D721Med (cell line): ENCODE measurements at regions not wholly inside any gene's neighbourhood (a gene's known extent, or its start where the extent isn't known, plus 50 kb on each side); places are given as distances from the start of the nearest gene placed in this dataset.
"Not testable (repeated sequence)": the region's sequence is repeated elsewhere in the genome, so short reads cannot be mapped to it uniquely, and the experiment has no call there.

Experiments
- DNase-seq: peaks from one replicate; pipeline ENCODE4 v3.0.0; 2011; ENCODE audit warnings: low spot score; ENCODE audit not compliant: insufficient read length
- FAIRE-seq: peaks from 2 replicates; lab custom pipeline; 2011; peaks lifted over from hg19 to GRCh38; lab: Jason Lieb, UNC
- TF ChIP-seq, protein P1 (sequence below): IDR thresholded peaks from 2 replicates; pipeline ENCODE4 v1.5.1; 2012; ENCODE audit warnings: mild to moderate bottlenecking, control low read depth; ENCODE audit not compliant: insufficient read depth; ENCODE audit errors: missing control alignments

GRCh38 chr1:143497374-143497747 is 474.4 kb downstream of the FAM72C start:
- no peak for FAIRE-seq
- TF ChIP-seq, protein P1, sequence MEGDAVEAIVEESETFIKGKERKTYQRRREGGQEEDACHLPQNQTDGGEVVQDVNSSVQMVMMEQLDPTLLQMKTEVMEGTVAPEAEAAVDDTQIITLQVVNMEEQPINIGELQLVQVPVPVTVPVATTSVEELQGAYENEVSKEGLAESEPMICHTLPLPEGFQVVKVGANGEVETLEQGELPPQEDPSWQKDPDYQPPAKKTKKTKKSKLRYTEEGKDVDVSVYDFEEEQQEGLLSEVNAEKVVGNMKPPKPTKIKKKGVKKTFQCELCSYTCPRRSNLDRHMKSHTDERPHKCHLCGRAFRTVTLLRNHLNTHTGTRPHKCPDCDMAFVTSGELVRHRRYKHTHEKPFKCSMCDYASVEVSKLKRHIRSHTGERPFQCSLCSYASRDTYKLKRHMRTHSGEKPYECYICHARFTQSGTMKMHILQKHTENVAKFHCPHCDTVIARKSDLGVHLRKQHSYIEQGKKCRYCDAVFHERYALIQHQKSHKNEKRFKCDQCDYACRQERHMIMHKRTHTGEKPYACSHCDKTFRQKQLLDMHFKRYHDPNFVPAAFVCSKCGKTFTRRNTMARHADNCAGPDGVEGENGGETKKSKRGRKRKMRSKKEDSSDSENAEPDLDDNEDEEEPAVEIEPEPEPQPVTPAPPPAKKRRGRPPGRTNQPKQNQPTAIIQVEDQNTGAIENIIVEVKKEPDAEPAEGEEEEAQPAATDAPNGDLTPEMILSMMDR = no peak
- no peak for DNase-seq

DNA sequence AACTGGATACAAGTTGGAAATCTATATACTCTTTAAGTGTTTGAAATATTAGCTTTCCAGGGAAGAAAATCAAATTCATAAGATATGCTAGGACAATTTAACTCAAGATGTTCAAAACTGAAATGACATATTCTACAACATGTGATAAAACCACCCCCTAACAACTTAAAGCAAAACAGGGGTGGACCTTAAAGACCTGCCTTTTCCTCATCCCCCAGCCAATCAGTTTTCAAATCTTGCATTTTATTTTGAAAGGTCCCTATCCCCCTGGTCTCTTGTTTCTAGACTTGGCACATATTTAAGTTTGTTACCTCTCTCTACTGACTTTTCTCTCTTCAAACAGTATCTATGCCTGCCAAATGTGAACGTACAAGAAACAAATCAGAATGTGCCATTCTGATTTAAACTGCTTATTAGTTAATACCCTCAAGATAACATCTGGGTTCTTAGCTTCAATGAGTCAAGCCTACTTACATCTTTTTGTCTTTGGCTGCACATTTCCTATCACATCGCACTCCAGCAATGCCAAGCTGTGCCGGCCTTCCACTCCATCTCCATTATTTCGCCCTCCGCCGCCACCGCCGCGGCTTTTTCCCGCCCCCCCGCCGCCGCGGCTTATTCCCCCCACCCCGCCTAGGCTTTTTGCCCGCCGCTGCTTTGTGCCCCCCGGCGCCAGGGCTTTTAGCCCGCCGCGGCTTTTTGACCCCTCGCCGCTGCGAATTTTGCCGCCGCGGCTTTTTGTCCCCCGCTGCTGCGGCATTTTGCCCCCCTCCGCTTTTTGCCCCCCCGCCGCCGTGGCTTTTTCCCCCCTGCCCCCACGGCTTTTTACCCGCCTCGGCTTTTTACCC is 475.0 kb downstream of the FAM72C start:
- not testable (repeated sequence) for DNase-seq, FAIRE-seq
